KBM-7 (cell line): ENCODE measurements at regions not wholly inside any gene's neighbourhood (a gene's known extent, or its start where the extent isn't known, plus 50 kb on each side); places are given as distances from the start of the nearest gene placed in this dataset.
"Not testable (repeated sequence)": the region's sequence is repeated elsewhere in the genome, so short reads cannot be mapped to it uniquely, and the experiment has no call there.

Source experiments
- DNase-seq: peaks from one replicate; pipeline ENCODE4 v3.0.0-alpha.2; 2015
- in situ Hi-C: fragments of 300-500 bp; cut with MboI; formaldehyde crosslinking; loops from 2 replicates; pipeline ENCODE4 v1.14.3; 2020; ENCODE audit warnings: low sequenced_read_pairs, low pct_unique_long_range_greater_than_20kb, mixed read lengths

GRCh38 chr14:106727962-106728361 is 1201.6 kb downstream of the TMEM121 start:
- in situ Hi-C loops, DNase-seq: not testable (repeated sequence)

- no peak for DNase-seq
- in situ Hi-C loops = no loop called here
These were observed 1202.2 kb downstream of the TMEM121 start for GRCh38 chr14:106728611-106729010.

GRCh38 chr14:106729551-106729950 is 1203.2 kb downstream of the TMEM121 start:
- in situ Hi-C loops = no loop called here
- no peak for DNase-seq

GRCh38 chr14:106733771-106734170 is 1207.4 kb downstream of the TMEM121 start:
- in situ Hi-C loops = no loop called here
- no peak for DNase-seq

- in situ Hi-C loops = no loop called here
- DNase-seq = no peak
These were observed 1210.6 kb downstream of the TMEM121 start for GRCh38 chr14:106737021-106737420.

GRCh38 chr14:106738075-106738474 is 1211.7 kb downstream of the TMEM121 start:
- in situ Hi-C loops = no loop called here
- no peak for DNase-seq

- DNase-seq, in situ Hi-C loops: not testable (repeated sequence)
These were observed 1212.3 kb downstream of the TMEM121 start for GRCh38 chr14:106738598-106739258.

- in situ Hi-C loops, DNase-seq: not testable (repeated sequence)
These were observed 1214.9 kb downstream of the TMEM121 start for GRCh38 chr14:106741086-106741827.

- peak; percentile 56 for DNase-seq
- in situ Hi-C loops = not testable (repeated sequence)
These were observed 1218.8 kb downstream of the TMEM121 start for GRCh38 chr14:106745016-106745767.

- DNase-seq, in situ Hi-C loops: not testable (repeated sequence)
These were observed 1223.7 kb downstream of the TMEM121 start for GRCh38 chr14:106750089-106750488.

- DNase-seq, in situ Hi-C loops: not testable (repeated sequence)
These were observed 1227.4 kb downstream of the TMEM121 start for GRCh38 chr14:106753751-106754150.

- in situ Hi-C loops = not testable (repeated sequence)
These were observed 1231.1 kb downstream of the TMEM121 start for GRCh38 chr14:106757444-106757843.

GRCh38 chr14:106761886-106762816 is 1235.8 kb downstream of the TMEM121 start:
- in situ Hi-C loops, DNase-seq: not testable (repeated sequence)

More at GRCh38 chr14:106757444-106757843, 1231.1 kb downstream of the TMEM121 start:
- DNase-seq = not testable (repeated sequence)

- peak; percentile 39 for DNase-seq
- in situ Hi-C loops = not testable (repeated sequence)
These were observed 1238.6 kb downstream of the TMEM121 start for GRCh38 chr14:106764968-106765369.

- no peak for DNase-seq
- in situ Hi-C loops = no loop called here
These were observed 1239.8 kb downstream of the TMEM121 start for GRCh38 chr14:106766145-106766544.

- DNase-seq = peak; percentile 90
- in situ Hi-C loops = not testable (repeated sequence)
These were observed 1240.3 kb downstream of the TMEM121 start for GRCh38 chr14:106766551-106767277.

- in situ Hi-C loops, DNase-seq: not testable (repeated sequence)
These were observed 1241.8 kb downstream of the TMEM121 start for GRCh38 chr14:106768230-106768629.
